ENCODE measurements at regions not wholly inside any gene's neighbourhood (a gene's known extent, or its start where the extent isn't known, plus 50 kb on each side); places are given as distances from the start of the nearest gene placed in this dataset.

DNA sequence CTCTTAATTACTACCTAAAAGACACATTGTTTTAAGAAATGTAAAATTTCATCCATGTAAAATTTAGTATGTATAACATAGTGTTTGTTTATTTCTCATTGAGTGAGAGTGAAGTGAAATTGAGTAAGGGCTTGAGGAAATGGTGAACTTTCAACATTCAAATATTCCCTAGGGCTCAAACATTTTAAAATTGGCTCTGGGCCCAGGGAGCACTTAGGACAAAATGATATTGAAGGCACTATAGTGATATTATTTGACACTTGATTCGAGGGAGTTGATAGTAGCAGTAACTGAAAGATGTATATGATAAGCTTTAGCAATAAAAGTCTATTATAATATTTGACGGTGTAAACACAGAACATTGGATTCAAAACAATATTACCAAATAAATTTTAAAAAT, 1244.0 kb upstream of the TENM3 start:
- no peak for TF ChIP-seq POLR2A (IDR thresholded peaks at IDR 0.05)
- TF ChIP-seq, protein P1, sequence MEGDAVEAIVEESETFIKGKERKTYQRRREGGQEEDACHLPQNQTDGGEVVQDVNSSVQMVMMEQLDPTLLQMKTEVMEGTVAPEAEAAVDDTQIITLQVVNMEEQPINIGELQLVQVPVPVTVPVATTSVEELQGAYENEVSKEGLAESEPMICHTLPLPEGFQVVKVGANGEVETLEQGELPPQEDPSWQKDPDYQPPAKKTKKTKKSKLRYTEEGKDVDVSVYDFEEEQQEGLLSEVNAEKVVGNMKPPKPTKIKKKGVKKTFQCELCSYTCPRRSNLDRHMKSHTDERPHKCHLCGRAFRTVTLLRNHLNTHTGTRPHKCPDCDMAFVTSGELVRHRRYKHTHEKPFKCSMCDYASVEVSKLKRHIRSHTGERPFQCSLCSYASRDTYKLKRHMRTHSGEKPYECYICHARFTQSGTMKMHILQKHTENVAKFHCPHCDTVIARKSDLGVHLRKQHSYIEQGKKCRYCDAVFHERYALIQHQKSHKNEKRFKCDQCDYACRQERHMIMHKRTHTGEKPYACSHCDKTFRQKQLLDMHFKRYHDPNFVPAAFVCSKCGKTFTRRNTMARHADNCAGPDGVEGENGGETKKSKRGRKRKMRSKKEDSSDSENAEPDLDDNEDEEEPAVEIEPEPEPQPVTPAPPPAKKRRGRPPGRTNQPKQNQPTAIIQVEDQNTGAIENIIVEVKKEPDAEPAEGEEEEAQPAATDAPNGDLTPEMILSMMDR (IDR thresholded peaks at IDR 0.05), result no peak
